Upper lobe of right lung (tissue), 1 donor: ENCODE measurements at regions not wholly inside any gene's neighbourhood (a gene's known extent, or its start where the extent isn't known, plus 50 kb on each side); places are given as distances from the start of the nearest gene placed in this dataset.

ENCODE experiments used
- ATAC-seq: fragments of 200-7000 bp; cut with Tn5 transposase; one replicate; pipeline ENCODE4 v1.9.1; 2020; ENCODE audit warnings: mild to moderate bottlenecking, moderate library complexity
- DNase-seq: peaks from one replicate; pipeline ENCODE4 v3.0.0-alpha.2; 2020
- H3K27ac ChIP-seq: fragments of 200-600 bp; one replicate; pipeline ENCODE4 v1.8.0; 2022
- H3K27me3 ChIP-seq: fragments of 200-600 bp; one replicate; pipeline ENCODE4 v1.8.0; 2022; ENCODE audit warnings: mild to moderate bottlenecking
- H3K36me3 ChIP-seq: fragments of 200-600 bp; one replicate; pipeline ENCODE4 v1.8.0; 2022
- H3K4me1 ChIP-seq: fragments of 200-600 bp; one replicate; pipeline ENCODE4 v1.8.0; 2022
- H3K4me3 ChIP-seq: fragments of 200-600 bp; one replicate; pipeline ENCODE4 v1.8.0; 2022; ENCODE audit warnings: mild to moderate bottlenecking
- H3K9me3 ChIP-seq: fragments of 200-600 bp; one replicate; pipeline ENCODE4 v1.8.0; 2022
- intact Hi-C: fragments of 100-400 bp; cut with DNase I; formaldehyde crosslinking; loops from one replicate; pipeline ENCODE4 v1.11.0; 2022
- TF ChIP-seq, protein P1 (sequence below): fragments of 200-600 bp; IDR thresholded peaks from one replicate; pipeline ENCODE4 v1.8.0; 2022; ENCODE audit warnings: antibody characterized with exemption
- donor health status: DM: no; HTN: yes; CAD: no; lungs with severe emphysema.

DNA sequence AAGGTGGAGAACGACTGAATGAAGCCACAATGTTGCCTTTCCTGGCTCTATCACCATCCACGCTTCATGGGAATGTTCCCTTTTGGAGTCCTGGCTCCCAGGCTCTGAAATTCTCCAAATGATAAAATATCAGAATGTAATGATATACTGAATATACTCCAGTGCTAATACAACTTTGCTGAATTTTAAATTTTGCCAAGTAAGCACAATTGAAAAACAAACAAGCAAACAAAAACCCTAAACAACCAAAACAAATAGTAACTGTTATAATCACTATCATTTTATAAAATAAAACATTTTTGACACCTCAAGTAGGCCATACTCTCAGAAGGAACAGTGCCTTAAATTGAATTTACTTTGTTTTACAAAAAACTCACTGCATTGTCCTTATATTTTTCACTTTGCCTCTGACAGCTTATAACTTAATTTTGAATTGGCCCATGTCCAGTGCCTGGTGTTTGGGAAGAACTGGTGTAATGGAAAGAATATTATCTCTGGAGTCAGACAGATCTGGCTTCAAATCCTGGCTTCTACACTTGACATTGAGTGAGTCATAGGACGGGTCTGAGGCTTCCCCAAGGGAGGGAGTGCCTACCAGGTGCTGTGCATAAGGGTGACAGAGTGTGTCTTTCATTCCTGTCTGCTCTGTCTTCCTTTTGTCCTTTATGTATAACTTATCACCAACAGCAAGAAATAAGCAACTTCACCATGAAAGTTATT lies 698.3 kb downstream of the EPM2A start:
- ATAC-seq (no peak), DNase-seq (no peak)
- Histone ChIP-seq H3K4me3 (no peak overlapping the region), H3K27ac (no peak overlapping the region), H3K9me3 (no peaks in the 10 kb centered on the region), H3K36me3 (no peaks in the 10 kb centered on the region), H3K4me1 (no peaks in the 10 kb centered on the region), H3K27me3 (no peaks in the 10 kb centered on the region)
- TF ChIP-seq, protein P1, sequence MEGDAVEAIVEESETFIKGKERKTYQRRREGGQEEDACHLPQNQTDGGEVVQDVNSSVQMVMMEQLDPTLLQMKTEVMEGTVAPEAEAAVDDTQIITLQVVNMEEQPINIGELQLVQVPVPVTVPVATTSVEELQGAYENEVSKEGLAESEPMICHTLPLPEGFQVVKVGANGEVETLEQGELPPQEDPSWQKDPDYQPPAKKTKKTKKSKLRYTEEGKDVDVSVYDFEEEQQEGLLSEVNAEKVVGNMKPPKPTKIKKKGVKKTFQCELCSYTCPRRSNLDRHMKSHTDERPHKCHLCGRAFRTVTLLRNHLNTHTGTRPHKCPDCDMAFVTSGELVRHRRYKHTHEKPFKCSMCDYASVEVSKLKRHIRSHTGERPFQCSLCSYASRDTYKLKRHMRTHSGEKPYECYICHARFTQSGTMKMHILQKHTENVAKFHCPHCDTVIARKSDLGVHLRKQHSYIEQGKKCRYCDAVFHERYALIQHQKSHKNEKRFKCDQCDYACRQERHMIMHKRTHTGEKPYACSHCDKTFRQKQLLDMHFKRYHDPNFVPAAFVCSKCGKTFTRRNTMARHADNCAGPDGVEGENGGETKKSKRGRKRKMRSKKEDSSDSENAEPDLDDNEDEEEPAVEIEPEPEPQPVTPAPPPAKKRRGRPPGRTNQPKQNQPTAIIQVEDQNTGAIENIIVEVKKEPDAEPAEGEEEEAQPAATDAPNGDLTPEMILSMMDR, result no peak
- intact Hi-C loops, result no loop called here

GRCh38 chr6:145042559-145042958 lies 692.8 kb downstream of the EPM2A start:
- H3K4me3 ChIP-seq, result no peak overlapping the region
- TF ChIP-seq, protein P1, result no peak
- ATAC-seq (no peak), DNase-seq (no peak)
- intact Hi-C loops, result no loop called here
- H3K9me3 ChIP-seq, result no peaks in the 10 kb centered on the region
- H3K27ac ChIP-seq, result no peak overlapping the region
- no peaks in the 10 kb centered on the region for H3K27me3 ChIP-seq
- H3K4me1 ChIP-seq, result no peaks in the 10 kb centered on the region
- H3K36me3 ChIP-seq, result no peaks in the 10 kb centered on the region

DNA sequence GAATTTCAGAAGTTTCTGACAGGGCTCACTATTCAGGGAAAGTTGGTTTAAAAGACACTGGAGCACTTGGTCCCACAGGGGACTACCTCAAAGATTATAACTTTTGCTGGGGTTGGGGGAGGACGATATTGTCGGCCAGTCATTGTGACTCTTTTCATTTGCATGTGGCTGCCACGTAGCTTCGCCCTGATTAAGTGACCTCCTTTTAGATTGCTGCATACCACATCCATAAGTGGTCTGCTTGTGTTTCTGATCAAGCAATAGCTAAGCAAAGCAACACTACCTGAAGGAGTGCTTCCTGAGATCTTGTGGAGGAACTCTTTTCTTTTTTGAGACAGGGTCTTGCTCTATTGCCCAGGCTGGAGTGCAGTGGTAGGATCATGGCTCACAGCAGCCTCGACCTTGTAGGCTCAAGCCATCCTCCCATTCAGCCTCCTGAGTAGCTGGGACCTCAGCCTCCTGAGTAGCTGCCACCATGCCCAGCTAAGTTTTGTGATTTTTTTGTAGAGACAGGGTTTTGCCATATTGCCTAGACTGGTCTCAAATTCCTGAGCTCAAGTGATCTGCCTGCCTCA lies 691.3 kb downstream of the EPM2A start:
- Histone ChIP-seq H3K36me3 (no peaks in the 10 kb centered on the region), H3K4me3 (no peak overlapping the region), H3K4me1 (no peaks in the 10 kb centered on the region), H3K9me3 (no peaks in the 10 kb centered on the region), H3K27me3 (no peaks in the 10 kb centered on the region), H3K27ac (no peak overlapping the region)
- TF ChIP-seq, protein P1, result no peak
- ATAC-seq (peak; percentile 42), DNase-seq (no peak)
- intact Hi-C loops, result no loop called here

DNA sequence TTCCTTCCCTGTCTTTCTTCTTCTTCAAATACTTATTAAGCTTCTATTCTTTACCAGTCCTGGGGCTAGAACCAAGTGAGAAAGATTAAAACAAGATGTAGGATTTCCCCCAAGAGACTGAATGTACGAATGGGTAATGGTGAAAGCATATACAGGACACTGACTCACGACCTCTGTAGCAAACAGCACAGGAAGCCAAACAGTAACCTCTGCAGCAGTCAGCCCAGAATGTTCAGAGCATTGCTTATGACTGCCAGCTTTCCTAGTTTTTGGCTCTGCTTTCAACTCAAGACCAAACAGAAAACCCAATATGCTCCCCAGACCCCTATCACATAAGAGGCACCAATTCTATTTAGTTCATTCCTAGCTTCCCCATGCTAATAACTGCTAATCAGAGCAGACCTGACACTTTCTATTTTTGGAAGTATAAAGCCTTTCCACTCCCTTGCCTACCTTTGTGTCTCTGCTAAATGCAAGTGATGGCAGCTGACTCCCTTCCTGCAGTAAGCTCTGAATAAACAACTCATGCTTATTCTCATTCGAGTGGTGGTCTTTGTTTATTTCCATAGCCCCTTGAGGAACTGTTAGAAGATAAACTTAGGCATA lies 690.6 kb downstream of the EPM2A start:
- TF ChIP-seq, protein P1, result no peak
- Histone ChIP-seq H3K27me3 (no peaks in the 10 kb centered on the region), H3K9me3 (no peaks in the 10 kb centered on the region), H3K36me3 (no peaks in the 10 kb centered on the region), H3K4me3 (no peak overlapping the region), H3K4me1 (no peaks in the 10 kb centered on the region), H3K27ac (no peak overlapping the region)
- intact Hi-C loops, result no loop called here
- DNase-seq (no peak), ATAC-seq (no peak)

GRCh38 chr6:145045582-145045981 lies 689.7 kb downstream of the EPM2A start:
- intact Hi-C loops, result no loop called here
- no peaks in the 10 kb centered on the region for H3K27me3 ChIP-seq
- DNase-seq (no peak), ATAC-seq (no peak)
- H3K36me3 ChIP-seq, result no peaks in the 10 kb centered on the region
- no peaks in the 10 kb centered on the region for H3K4me1 ChIP-seq
- TF ChIP-seq, protein P1, result no peak
- H3K27ac ChIP-seq, result no peak overlapping the region
- H3K9me3 ChIP-seq, result no peaks in the 10 kb centered on the region
- H3K4me3 ChIP-seq, result no peak overlapping the region
